ENCODE measurements at regions not wholly inside any gene's neighbourhood (a gene's known extent, or its start where the extent isn't known, plus 50 kb on each side); places are given as distances from the start of the nearest gene placed in this dataset.

- ATAC-seq: no peak
- no peak for DNase-seq (ENCODE audit: low spot score)
Observed at GRCh38 chr1:87673748-87674147, 345.1 kb downstream of the LMO4 start.

- DNase-seq (ENCODE audit: low spot score): no peak
- no peak for ATAC-seq
Observed at GRCh38 chr1:87674791-87675190, 346.1 kb downstream of the LMO4 start.

DNA sequence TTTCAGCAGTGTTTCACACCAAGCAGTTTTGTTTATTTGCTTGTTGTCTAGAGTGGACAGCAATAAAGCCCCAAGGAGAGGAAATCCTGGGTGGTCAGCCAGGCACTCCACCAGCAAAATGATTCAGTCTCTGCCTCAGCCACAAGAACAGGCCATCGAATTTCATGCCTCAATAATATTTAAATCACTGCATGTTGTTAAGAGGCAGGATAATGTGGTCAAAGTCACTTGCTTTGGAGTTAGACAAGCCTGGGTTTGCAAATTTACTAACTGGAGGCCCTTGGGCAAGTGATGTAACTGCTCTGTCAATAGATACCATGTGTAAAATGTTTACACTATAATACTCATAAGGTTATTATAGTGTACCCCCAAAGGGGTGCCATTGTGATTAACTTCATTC, 349.6 kb downstream of the LMO4 start:
- no peak for DNase-seq (ENCODE audit: low spot score)
- no peak for ATAC-seq

DNA sequence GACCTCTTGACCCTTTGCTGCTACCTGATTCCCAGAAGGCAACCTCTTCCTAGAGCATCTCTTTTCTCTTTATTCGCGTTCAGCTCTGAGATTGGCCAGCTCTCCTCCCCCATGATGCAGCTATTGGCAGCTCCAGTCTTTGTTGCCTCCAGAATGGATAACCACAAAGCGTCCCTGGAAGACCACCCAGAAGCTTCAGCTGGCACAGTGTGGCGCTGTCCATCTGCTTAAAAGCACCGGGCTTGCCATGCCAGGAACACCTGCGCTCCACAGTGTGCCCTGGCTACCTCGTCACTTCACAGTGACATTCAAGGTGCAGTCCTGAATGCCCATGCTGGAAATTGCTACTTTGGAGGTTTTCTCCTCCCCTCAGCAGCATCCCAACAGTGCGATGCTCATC, 353.9 kb downstream of the LMO4 start:
- no peak for DNase-seq (ENCODE audit: low spot score)

GRCh38 chr1:87683196-87683956, 354.7 kb downstream of the LMO4 start:
- ATAC-seq: peak; percentile 55
- no peak for DNase-seq (ENCODE audit: low spot score)

More for the DNA sequence above, 353.9 kb downstream of the LMO4 start:
- no peak for ATAC-seq

- ATAC-seq (peak; percentile 86), DNase-seq (ENCODE audit: low spot score) (peak; percentile 45)
Observed at GRCh38 chr1:87684194-87684593, 355.5 kb downstream of the LMO4 start.

DNA sequence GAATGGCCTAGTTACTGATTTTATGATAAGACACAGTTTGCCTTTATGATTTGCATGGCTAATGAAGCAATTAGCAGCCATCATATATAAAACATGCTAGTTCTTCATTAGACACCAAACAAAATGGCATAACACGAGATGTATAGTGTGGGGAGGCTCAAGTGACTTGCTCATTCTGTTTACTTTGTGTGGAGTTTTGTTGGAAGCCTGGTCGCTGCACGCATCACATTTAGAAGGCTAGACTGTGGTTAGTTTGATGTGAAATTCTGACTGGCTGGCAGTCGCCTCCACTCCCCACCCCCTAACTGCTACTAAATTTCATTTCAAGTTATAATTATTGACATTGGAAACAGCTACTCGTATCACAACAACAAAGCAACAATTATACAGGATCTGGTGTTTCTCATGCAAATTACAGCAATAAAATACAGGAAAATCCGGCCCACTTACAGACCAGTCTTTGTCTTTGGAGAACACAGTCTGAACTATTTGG, 356.1 kb downstream of the LMO4 start:
- DNase-seq (ENCODE audit: low spot score): no peak
- ATAC-seq: peak; percentile 58

- DNase-seq (ENCODE audit: low spot score): no peak
- ATAC-seq: no peak
Observed at GRCh38 chr1:87685311-87686135, 356.8 kb downstream of the LMO4 start.

DNA sequence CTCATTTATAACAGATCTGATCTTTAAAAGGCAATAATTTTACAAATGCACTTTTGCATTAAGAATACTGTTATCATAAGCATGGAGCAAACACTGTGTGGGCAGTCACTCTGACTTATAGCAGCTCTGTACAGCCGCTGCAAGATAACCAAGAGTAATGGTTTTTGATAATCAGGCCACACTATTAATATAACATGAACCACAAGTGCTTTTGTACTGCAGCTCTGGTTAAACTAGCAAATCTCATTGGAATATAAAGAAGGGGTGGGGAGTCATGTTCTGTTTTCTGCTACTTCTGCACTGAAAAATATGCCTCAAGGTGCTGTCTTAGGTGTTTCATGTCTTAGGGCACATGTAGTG, 357.4 kb downstream of the LMO4 start:
- ATAC-seq (no peak), DNase-seq (ENCODE audit: low spot score) (no peak)

DNA sequence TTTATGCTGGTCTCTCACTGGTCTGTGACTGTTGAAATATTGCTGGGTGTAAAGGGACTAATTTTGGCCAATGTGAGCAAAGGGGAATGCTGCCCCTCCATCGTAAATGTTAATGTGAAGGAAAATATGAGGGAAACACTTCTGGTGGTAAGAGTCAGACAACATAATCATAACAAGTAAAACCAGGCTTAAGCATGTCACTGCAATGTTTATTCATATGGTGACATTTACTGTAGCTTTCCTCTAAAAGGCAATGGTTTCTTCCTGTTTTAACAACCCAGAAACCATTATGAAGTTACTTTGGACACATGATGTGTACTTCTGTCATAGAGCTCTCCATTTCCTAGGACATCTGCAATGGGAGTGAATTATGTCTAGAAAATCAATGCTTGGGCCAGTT, 358.0 kb downstream of the LMO4 start:
- ATAC-seq (no peak), DNase-seq (ENCODE audit: low spot score) (no peak)

GRCh38 chr1:87688136-87688535, 359.5 kb downstream of the LMO4 start:
- ATAC-seq (no peak), DNase-seq (ENCODE audit: low spot score) (no peak)

DNA sequence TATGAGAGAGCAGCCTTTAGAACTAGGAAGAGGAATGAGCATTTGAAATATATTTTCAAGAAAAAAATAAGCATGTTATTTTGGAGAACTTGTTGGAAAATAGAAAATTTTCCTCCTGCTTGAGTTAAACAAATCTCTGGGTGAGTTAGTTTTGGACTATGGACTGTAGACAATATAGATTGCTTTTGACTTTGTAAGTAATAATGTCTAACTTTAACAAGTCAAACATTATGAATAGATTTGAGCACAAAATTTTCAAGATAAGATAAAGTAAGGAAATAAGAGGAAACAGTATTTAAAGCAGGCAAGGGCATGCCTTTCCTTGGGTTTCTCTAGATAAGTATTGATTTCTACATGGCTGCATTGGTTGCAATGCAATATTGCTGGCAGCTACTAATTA, 360.8 kb downstream of the LMO4 start:
- no peak for ATAC-seq
- no peak for DNase-seq (ENCODE audit: low spot score)

- ATAC-seq (no peak), DNase-seq (ENCODE audit: low spot score) (no peak)
Observed at GRCh38 chr1:87696483-87696882, 367.8 kb downstream of the LMO4 start.

DNA sequence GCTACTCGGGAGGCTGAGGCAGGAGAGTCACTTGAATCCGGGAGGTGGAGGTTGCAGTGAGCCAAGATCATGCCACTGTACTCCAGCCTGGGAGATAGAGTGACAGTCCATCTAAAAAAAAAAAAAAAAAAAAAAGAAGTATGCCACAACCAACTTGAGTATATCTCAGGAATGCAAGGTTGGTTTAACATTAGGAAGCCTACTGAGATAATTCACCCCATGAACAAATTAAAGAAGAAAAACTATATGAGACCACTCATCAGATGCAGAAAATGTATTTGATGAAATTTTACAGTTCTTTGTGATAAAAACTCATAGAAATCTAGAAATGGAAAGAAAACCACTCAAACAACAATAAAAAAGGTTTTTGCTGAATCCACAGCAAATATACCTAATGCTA, 373.8 kb downstream of the LMO4 start:
- no peak for DNase-seq (ENCODE audit: low spot score)
- ATAC-seq: no peak

DNA sequence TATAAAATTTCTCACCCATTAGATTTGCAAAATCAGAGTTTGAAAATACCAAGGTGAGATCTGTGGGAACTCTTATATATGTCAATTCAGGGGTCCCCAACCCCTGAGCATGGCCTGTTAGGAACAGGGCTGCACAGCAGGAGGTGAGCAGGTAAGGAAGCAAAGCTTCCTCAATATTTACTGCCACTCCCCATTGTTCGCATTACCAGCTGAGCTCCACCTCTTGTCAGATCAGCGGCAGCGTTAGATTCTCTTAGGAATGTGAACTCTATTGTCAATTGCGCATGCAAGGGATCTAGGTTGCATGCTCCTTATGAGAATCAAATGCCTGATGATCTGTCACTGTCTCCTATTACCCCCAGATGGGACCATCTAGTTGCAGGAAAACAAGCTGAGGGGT, 376.6 kb downstream of the LMO4 start:
- no peak for ATAC-seq
- no peak for DNase-seq (ENCODE audit: low spot score)

DNA sequence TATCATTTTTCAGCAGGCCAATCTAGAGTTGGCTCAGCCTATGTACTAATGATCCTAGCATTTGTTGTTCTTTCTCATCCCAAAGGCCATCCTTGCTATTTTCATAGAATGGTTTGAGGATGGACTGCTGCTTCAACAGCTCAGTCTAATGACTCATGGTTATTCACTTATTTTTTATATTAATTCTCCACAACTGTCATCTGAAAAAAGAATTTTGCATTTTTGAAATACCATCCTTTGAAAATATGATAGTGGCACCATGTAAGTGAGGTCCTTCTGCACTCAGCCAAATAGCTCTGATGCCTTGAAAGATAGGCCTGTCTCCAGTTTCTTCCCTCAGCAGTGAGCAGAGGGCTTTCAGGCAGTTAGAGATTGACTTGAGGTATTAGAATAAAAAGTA, 377.5 kb downstream of the LMO4 start:
- ATAC-seq: no peak
- DNase-seq (ENCODE audit: low spot score): no peak

- DNase-seq (ENCODE audit: low spot score) (no peak), ATAC-seq (no peak)
Observed at GRCh38 chr1:87706779-87707228, 378.1 kb downstream of the LMO4 start.

DNA sequence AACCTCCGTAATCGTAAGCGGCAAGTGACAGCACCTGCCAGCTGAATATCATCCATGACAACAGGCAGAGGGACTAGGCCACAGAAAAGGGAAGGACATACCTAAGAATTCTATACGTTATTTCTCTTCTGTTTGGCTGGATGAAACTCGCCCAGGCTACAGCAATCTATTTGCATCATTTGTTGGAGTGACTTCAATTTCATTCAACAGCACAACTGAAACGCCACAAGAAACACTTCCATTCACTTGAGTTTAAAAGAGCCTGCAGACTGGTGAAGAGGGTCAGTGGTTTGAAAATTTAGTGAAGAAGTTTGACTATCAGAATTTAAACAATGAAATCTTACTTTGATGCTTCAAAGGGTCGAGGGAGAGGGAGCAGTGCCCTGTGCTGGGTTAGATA, 378.7 kb downstream of the LMO4 start:
- DNase-seq (ENCODE audit: low spot score) (no peak), ATAC-seq (no peak)

GRCh38 chr1:87712261-87713010, 383.8 kb downstream of the LMO4 start:
- ATAC-seq: no peak
- DNase-seq (ENCODE audit: low spot score): no peak

DNA sequence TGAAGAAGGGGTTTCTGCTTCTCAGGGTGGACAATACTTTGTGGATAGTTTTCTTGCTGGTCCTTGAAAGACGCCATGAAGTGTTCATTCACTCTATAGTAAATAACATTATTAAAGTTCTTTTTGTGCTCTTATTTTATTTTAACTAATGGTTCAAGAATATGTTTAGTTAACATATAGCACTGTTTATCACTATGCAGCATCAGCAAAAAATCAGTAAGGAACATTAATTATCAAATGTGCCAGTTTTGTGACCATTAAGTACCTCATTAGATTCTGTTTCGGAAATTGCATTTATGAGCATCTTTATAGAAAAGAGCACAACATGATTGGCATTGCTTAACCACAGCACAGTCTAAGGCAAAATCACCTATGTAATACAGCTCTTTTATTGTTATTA, 385.6 kb downstream of the LMO4 start:
- ATAC-seq (no peak), DNase-seq (ENCODE audit: low spot score) (no peak)

- ATAC-seq (no peak), DNase-seq (ENCODE audit: low spot score) (no peak)
Observed at GRCh38 chr1:87715052-87715451, 386.4 kb downstream of the LMO4 start.

- no peak for ATAC-seq
- no peak for DNase-seq (ENCODE audit: low spot score)
Observed at GRCh38 chr1:87715471-87715870, 386.8 kb downstream of the LMO4 start.

Measured in left lobe of liver (tissue), 2 donors.